ENCODE measurements at regions not wholly inside any gene's neighbourhood (a gene's known extent, or its start where the extent isn't known, plus 50 kb on each side); places are given as distances from the start of the nearest gene placed in this dataset.

- no peak for TF ChIP-seq SREBF2 (IDR thresholded peaks at IDR 0.05; ENCODE audit: low read length)
- TF ChIP-seq ATF3 (IDR thresholded peaks at IDR 0.05; ENCODE audit: borderline replicate concordance, extremely low read depth, low read depth, low read length): no peak
- TF ChIP-seq MYC (IDR thresholded peaks at IDR 0.05; ENCODE audit: insufficient read depth, insufficient read length, insufficient replicate concordance, low read length, severe bottlenecking): no peak
- no peak for TF ChIP-seq TCF7 (IDR thresholded peaks at IDR 0.05; ENCODE audit: borderline replicate concordance)
- TF ChIP-seq RCOR1 (conservative IDR thresholded peaks at IDR 0.05; ENCODE audit: low read depth, low read length): no peak
- TF ChIP-seq ZNF592 (IDR thresholded peaks at IDR 0.05): no peak
- TF ChIP-seq STAT3 (IDR thresholded peaks at IDR 0.05; ENCODE audit: low read depth, low read length): no peak
- no peak for TF ChIP-seq IRF3 (IDR thresholded peaks at IDR 0.05)
- TF ChIP-seq MEF2A (IDR thresholded peaks at IDR 0.05; ENCODE audit: insufficient read depth, low read depth, low read length): no peak
- TF ChIP-seq BHLHE40 (IDR thresholded peaks at IDR 0.05; ENCODE audit: borderline replicate concordance in 1 of 2, low read depth in 2 of 2, low read length in 1 of 2): no peak
- TF ChIP-seq SMAD1 (IDR thresholded peaks at IDR 0.05; ENCODE audit: low read depth, partially characterized antibody): no peak
- TF ChIP-seq BACH1 (IDR thresholded peaks at IDR 0.05; ENCODE audit: borderline replicate concordance): no peak
- TF ChIP-seq PRDM15 (CRISPR knock-in tag; IDR thresholded peaks at IDR 0.05): no peak
- TF ChIP-seq CEBPB (IDR thresholded peaks at IDR 0.05; ENCODE audit: borderline replicate concordance in 1 of 2, low read depth in 2 of 2, low read length in 2 of 2): no peak
- Histone ChIP-seq H3K4me2 (ENCODE audit: control insufficient read depth, insufficient read depth) (no peak overlapping the region), H3K27ac (ENCODE audit: control insufficient read depth, insufficient read depth) (no peak overlapping the region), H3K4me1 (ENCODE audit: control insufficient read depth, insufficient read depth, low read length) (no peaks in the 10 kb centered on the region), H3K36me3 (ENCODE audit: control insufficient read depth in 2 of 2, insufficient read depth in 2 of 2, low read length in 1 of 2) (no peaks in the 10 kb centered on the region), H3K27me3 (replicated peaks in 1 of 2; ENCODE audit: control insufficient read depth in 2 of 2, insufficient read depth in 2 of 2, low read length in 1 of 2) (no peaks in the 10 kb centered on the region), H4K20me1 (ENCODE audit: control insufficient read depth, insufficient read depth) (no peaks in the 10 kb centered on the region), H3K9me3 (replicated peaks; ENCODE audit: control insufficient read depth, insufficient read depth, low read length) (no peaks in the 10 kb centered on the region), H3K9ac (ENCODE audit: control insufficient read depth, insufficient read depth, low read length) (no peak overlapping the region), H3K4me3 (no peak overlapping the region), H2AFZ (ENCODE audit: control insufficient read depth, low read depth, low read length) (no peak overlapping the region), H3K79me2 (ENCODE audit: control insufficient read depth, insufficient read depth, low read length) (no peaks in the 10 kb centered on the region)
- in situ Hi-C loops (cut with MboI) (no loop called here), intact Hi-C loops (cut with micrococcal nuclease; ENCODE audit: unreplicated experiment) (no loop called here)
- ChIA-PET SMC1A (ENCODE audit: uncharacterized antibody, unreplicated experiment) (no interaction called here), RAD21 (ENCODE audit: unreplicated experiment) (no interaction called here), CTCF (no interaction called here), POLR2A (no interaction called here)
- ATAC-seq (no peak), DNase-seq (ENCODE audit: low read depth, low spot score) (no peak), FAIRE-seq (no peak)
- 54% methylated on average over 6 of the region's 6 CpGs for WGBS (ENCODE audit: insufficient coverage, insufficient replicate concordance, low lambda C conversion rate, missing lambda C conversion rate)
- no TSS peak for BruUV-seq (replicated peaks)
Observed at GRCh38 chr5:63170486-63170885, 591.9 kb downstream of the LRRC70 start.

All from GM12878 (cell line).